PC-9 (cell line): ENCODE measurements at regions not wholly inside any gene's neighbourhood (a gene's known extent, or its start where the extent isn't known, plus 50 kb on each side); places are given as distances from the start of the nearest gene placed in this dataset.

Experiments used
- BruUV-seq: library from RNA; stranded (reverse); fragments of 400-500 nt; replicated peaks from 2 replicates; lab custom pipeline; 2021; lab: Mats Ljungman, UMichigan
- CTCF ChIA-PET: fragments of 300-600 bp; sonication (Branson Sonifier 250); formaldehyde crosslinking; loops from one replicate; lab custom pipeline; 2022; ENCODE audit warnings: antibody characterized with exemption; lab: Charles Lee
- POLR2A ChIA-PET: fragments of 300-600 bp; sonication (Branson Sonifier 250); formaldehyde crosslinking; loops from one replicate; lab custom pipeline; 2022; ENCODE audit warnings: antibody characterized with exemption; ENCODE audit not compliant: unreplicated experiment; lab: Charles Lee
- DNase-seq, 2 experiments: peaks; one replicate each; pipeline versions ENCODE4 v3.0.0 to v3.0.0-alpha.2; 2015 to 2022; ENCODE audit warnings: mixed read lengths in 1 of 2
- H2AFZ ChIP-seq: fragments of 200-600 bp; sonication (generic); 2 replicates; pipeline ENCODE4 v1.8.1; 2017; ENCODE audit warnings: antibody characterized with exemption
- H3F3A ChIP-seq: fragments of 200-600 bp; sonication (generic); 2 replicates; pipeline ENCODE4 v1.8.1; 2017; ENCODE audit warnings: antibody characterized with exemption, mild to moderate bottlenecking, low read depth; ENCODE audit not compliant: insufficient read depth
- H3K27ac ChIP-seq: fragments of 200-600 bp; sonication (generic); 2 replicates; pipeline ENCODE4 v1.6.1; 2016; ENCODE audit warnings: mixed run types
- H3K27me3 ChIP-seq: fragments of 200-600 bp; sonication (generic); 2 replicates; pipeline ENCODE4 v1.6.1; 2016; ENCODE audit warnings: low read depth, mixed run types; ENCODE audit not compliant: insufficient read depth
- H3K36me3 ChIP-seq: fragments of 200-600 bp; sonication (generic); 2 replicates; pipeline ENCODE4 v1.6.1; 2016; ENCODE audit warnings: low read depth, mixed run types
- H3K4me1 ChIP-seq: fragments of 200-600 bp; sonication (generic); replicated peaks from 2 replicates; pipeline ENCODE4 v1.6.1; 2016; ENCODE audit warnings: mixed run types; ENCODE audit not compliant: insufficient read depth
- H3K4me2 ChIP-seq: fragments of 200-600 bp; sonication (generic); 2 replicates; pipeline ENCODE4 v1.6.1; 2017; ENCODE audit warnings: mixed run types
- H3K4me3 ChIP-seq: fragments of 200-600 bp; sonication (generic); 2 replicates; pipeline ENCODE4 v1.6.1; 2016; ENCODE audit warnings: mixed run types
- H3K79me2 ChIP-seq: fragments of 200-600 bp; sonication (generic); 2 replicates; pipeline ENCODE4 v1.6.1; 2017; ENCODE audit warnings: low read depth, mixed run types
- H3K9me2 ChIP-seq: fragments of 200-600 bp; sonication (generic); 2 replicates; pipeline ENCODE4 v1.8.1; 2017; ENCODE audit warnings: mild to moderate bottlenecking; ENCODE audit not compliant: insufficient read depth
- H3K9me3 ChIP-seq: fragments of 200-600 bp; sonication (generic); 2 replicates; pipeline ENCODE4 v1.8.1; 2016; ENCODE audit warnings: low read depth; ENCODE audit not compliant: insufficient read depth
- H4K20me1 ChIP-seq: fragments of 200-600 bp; sonication (generic); 2 replicates; pipeline ENCODE4 v1.8.1; 2017; ENCODE audit not compliant: insufficient read depth
- CTCF ChIP-seq: fragments of 200-600 bp; sonication (generic); conservative IDR thresholded peaks from 2 replicates; pipeline ENCODE4 v1.6.1; 2017; ENCODE audit warnings: mixed run types, antibody characterized with exemption, mild to moderate bottlenecking, moderate library complexity
- EZH2 ChIP-seq: fragments of 200-600 bp; sonication (generic); IDR thresholded peaks from 2 replicates; pipeline ENCODE4 v1.8.0; 2017; ENCODE audit warnings: antibody characterized with exemption, low read depth
- intact Hi-C: fragments of 100-400 bp; cut with micrococcal nuclease; formaldehyde crosslinking; loops from one replicate; pipeline ENCODE4 v1.10.0; 2022; ENCODE audit not compliant: unreplicated experiment

- CTCF ChIA-PET: interaction anchor here (0.5 to 1.8 kb wide), 11 partner anchors 12 to 1485 kb away, joined by 3 to 15 read pairs (median 7); partner anchors contain the start of gene SRBD1
Measured at GRCh38 chr2:45168711-45169338, 159.6 kb upstream of the SIX2 start.

GRCh38 chr2:45167920-45168629 lies 158.8 kb upstream of the SIX2 start:
- no peaks in the 10 kb centered on the region for H3K9me2 ChIP-seq
- no peaks in the 10 kb centered on the region for H3K9me3 ChIP-seq
- no peaks in the 10 kb centered on the region for H3K36me3 ChIP-seq
- no peak for DNase-seq
- peak overlapping the region; percentile 79 for H3K4me3 ChIP-seq
- no peaks in the 10 kb centered on the region for H3K27me3 ChIP-seq
- peak overlapping the region; percentile 80 for H3K4me2 ChIP-seq
- H3K79me2 ChIP-seq: peaks cover 14% of the 10 kb centered on the region
- H3K4me1 ChIP-seq: peaks cover 43% of the 10 kb centered on the region
- peak overlapping the region; percentile 90 for H2AFZ ChIP-seq
- ChIA-PET POLR2A (interaction anchor here (0.6 to 1.0 kb wide), 5 partner anchors 49 to 770 kb away, joined by 3 to 13 read pairs (median 4); no protein-coding TSS in a partner anchor), CTCF (interaction anchor here (0.6 to 1.8 kb wide), 9 partner anchors 14 to 1485 kb away, joined by 3 to 12 read pairs (median 6); no protein-coding TSS in a partner anchor)
- no peak for TF ChIP-seq EZH2
- TF ChIP-seq CTCF: no peak
- no peaks in the 10 kb centered on the region for H4K20me1 ChIP-seq
- peak overlapping the region; percentile 57; the same call in 1 of the 2 replicates for H3K27ac ChIP-seq
- intact Hi-C loops: loop anchor here (1.0 to 2.0 kb wide), 2 partner anchors 159 to 187 kb away; partner anchors contain the start of gene SIX2
- peaks cover 17% of the 10 kb centered on the region; the same call in 1 of the 2 replicates for H3F3A ChIP-seq
- TSS peak; percentile 42 for BruUV-seq

More at GRCh38 chr2:45168711-45169338, 159.6 kb upstream of the SIX2 start:
- H3K27ac ChIP-seq: peak overlapping the region; percentile 57
- TF ChIP-seq CTCF: no peak
- TF ChIP-seq EZH2: no peak
- H3K9me2 ChIP-seq: no peaks in the 10 kb centered on the region
- no peaks in the 10 kb centered on the region for H3K27me3 ChIP-seq
- peak overlapping the region; percentile 79 for H3K4me3 ChIP-seq
- no peaks in the 10 kb centered on the region for H3K9me3 ChIP-seq
- peak overlapping the region; percentile 90 for H2AFZ ChIP-seq
- no peaks in the 10 kb centered on the region for H4K20me1 ChIP-seq
- POLR2A ChIA-PET: interaction anchor here (0.6 to 1.0 kb wide), 4 partner anchors 49 to 144 kb away, joined by 3 to 13 read pairs (median 4); no protein-coding TSS in a partner anchor
- intact Hi-C loops: loop anchor here (1.0 to 2.0 kb wide), 2 partner anchors 160 to 188 kb away; partner anchors contain the start of gene SIX2
- H3F3A ChIP-seq: peaks cover 22% of the 10 kb centered on the region
- BruUV-seq: no TSS peak
- H3K4me1 ChIP-seq: peaks cover 50% of the 10 kb centered on the region
- no peaks in the 10 kb centered on the region for H3K36me3 ChIP-seq
- peak overlapping the region; percentile 80 for H3K4me2 ChIP-seq
- peaks cover 14% of the 10 kb centered on the region for H3K79me2 ChIP-seq
- DNase-seq: peak; percentile 47 to 49

- DNase-seq: no peak
- CTCF ChIA-PET: interaction anchor here (1.3 kb wide), 1 partner anchor 46 kb away, joined by 3 read pairs; no protein-coding TSS in a partner anchor
- BruUV-seq: no TSS peak
Measured at GRCh38 chr2:45166229-45166890, 157.1 kb upstream of the SIX2 start.

More at GRCh38 chr2:45166229-45166890, 157.1 kb upstream of the SIX2 start:
- no peaks in the 10 kb centered on the region for H3K27me3 ChIP-seq
- H3F3A ChIP-seq: peaks cover 7% of the 10 kb centered on the region; the same call in 1 of the 2 replicates
- no peak overlapping the region for H3K4me2 ChIP-seq
- H3K36me3 ChIP-seq: no peaks in the 10 kb centered on the region
- no peak overlapping the region for H3K27ac ChIP-seq
- peaks cover 26% of the 10 kb centered on the region for H3K4me1 ChIP-seq
- intact Hi-C loops: no loop called here
- H4K20me1 ChIP-seq: no peaks in the 10 kb centered on the region
- no peaks in the 10 kb centered on the region for H3K9me3 ChIP-seq
- peaks cover 14% of the 10 kb centered on the region for H3K79me2 ChIP-seq
- no peaks in the 10 kb centered on the region for H3K9me2 ChIP-seq
- H2AFZ ChIP-seq: no peak overlapping the region
- TF ChIP-seq EZH2: no peak
- TF ChIP-seq CTCF: no peak
- POLR2A ChIA-PET: interaction anchor here (0.6 kb wide), 1 partner anchor 37 kb away, joined by 3 read pairs; no protein-coding TSS in a partner anchor
- no peak overlapping the region for H3K4me3 ChIP-seq
